ENCODE measurements at regions not wholly inside any gene's neighbourhood (a gene's known extent, or its start where the extent isn't known, plus 50 kb on each side); places are given as distances from the start of the nearest gene placed in this dataset.
"Not testable (repeated sequence)": the region's sequence is repeated elsewhere in the genome, so short reads cannot be mapped to it uniquely, and the experiment has no call there.

DNA sequence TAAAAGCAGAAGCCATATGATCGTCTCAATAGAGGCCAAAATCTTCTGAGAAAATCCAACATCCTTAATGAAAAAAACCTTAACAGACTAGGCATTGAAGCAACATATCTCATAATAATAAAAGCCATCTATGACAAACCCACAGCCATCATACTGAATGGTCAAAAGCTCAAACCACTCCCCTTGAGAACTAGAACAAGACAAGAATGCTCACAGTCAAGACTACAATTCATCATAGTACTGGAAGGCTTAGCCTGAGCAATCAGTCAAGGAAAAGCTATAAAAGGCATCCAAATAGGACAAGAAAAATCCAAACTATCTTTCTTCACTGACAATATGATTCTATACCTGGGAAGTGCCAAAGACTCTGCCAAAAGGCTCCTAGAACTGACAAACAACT is 2668.2 kb upstream of the PCDH20 start:
- H3K36me3 ChIP-seq (ENCODE audit: insufficient read depth, low read length) = peaks cover 7% of the 10 kb centered on the region; the same call in 1 of the 2 replicates
- H3K9ac ChIP-seq (ENCODE audit: insufficient read length) = no peak overlapping the region
- no peak for TF ChIP-seq POLR2AphosphoS5 (IDR thresholded peaks at IDR 0.05; ENCODE audit: borderline replicate concordance, low read depth, low read length)
- no peak for TF ChIP-seq FOXP2 (optimal IDR thresholded peaks at IDR 0.05; ENCODE audit: control extremely low read depth, extremely low read length, insufficient read depth)
- TF ChIP-seq EZH2 (IDR thresholded peaks at IDR 0.05) = no peak
- DNase-seq (ENCODE audit: low read depth, low spot score) = no peak
- peaks cover 18% of the 10 kb centered on the region; the same call in 1 of the 2 replicates for H3K9me3 ChIP-seq (ENCODE audit: low read depth, low read length)
- H3K27ac ChIP-seq = no peak overlapping the region
- no peak overlapping the region for H3K4me3 ChIP-seq

DNA sequence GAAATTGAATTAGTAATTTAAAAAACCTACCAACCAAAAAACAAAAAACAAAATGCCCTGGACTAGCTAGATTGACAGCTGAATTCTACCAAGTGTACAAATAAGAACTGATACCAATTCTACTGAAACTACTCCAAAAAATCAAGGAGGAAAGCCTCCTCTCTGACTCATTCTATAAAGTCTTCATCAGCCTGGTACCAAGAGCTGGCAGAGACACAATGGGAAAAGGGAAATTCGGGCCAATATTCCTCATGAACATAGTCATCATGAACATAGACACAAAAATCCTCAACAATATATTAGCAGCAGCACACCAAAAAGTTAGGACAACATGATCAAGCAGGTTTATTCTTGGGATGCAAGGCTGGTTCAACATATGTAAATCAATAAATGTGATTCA is 2667.7 kb upstream of the PCDH20 start:
- no peak for DNase-seq (ENCODE audit: low read depth, low spot score)
- Histone ChIP-seq H3K36me3 (ENCODE audit: insufficient read depth, low read length) (peaks cover 7% of the 10 kb centered on the region; the same call in 1 of the 2 replicates), H3K9me3 (ENCODE audit: low read depth, low read length) (peaks cover 18% of the 10 kb centered on the region; the same call in 1 of the 2 replicates), H3K4me3 (no peak overlapping the region), H3K9ac (ENCODE audit: insufficient read length) (no peak overlapping the region), H3K27ac (no peak overlapping the region)
- no peak for TF ChIP-seq FOXP2 (optimal IDR thresholded peaks at IDR 0.05; ENCODE audit: control extremely low read depth, extremely low read length, insufficient read depth)
- TF ChIP-seq EZH2 (IDR thresholded peaks at IDR 0.05) = no peak

DNA sequence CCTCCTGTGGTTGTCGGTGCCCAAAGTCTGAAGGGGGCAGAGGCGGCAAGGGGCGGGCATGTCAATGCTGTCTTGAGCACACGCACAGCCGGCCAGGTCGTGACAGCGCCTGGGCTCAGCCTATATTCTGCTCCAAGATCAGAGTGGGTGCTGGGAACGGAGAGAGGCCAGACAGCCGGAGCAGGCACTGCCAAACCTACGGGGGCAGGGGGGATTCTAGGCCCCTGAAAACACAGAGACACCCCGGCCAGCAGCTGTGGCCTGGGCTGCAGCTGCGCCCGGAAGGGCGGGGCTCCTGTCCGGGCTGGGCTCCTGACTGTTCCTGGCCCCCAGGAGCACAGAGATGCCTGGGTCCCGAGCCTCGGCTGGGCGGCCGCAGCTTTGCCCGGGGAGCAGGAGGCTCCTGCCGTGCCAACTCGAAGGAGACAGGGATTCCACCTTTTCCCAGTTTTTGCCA is 2662.9 kb upstream of the PCDH20 start:
- DNase-seq (ENCODE audit: low read depth, low spot score) = no peak
- Histone ChIP-seq H3K27ac (no peak overlapping the region), H3K9ac (ENCODE audit: insufficient read length) (no peak overlapping the region), H3K4me3 (no peak overlapping the region), H3K9me3 (ENCODE audit: low read depth, low read length) (peaks cover 12% of the 10 kb centered on the region; the same call in 1 of the 2 replicates), H3K36me3 (ENCODE audit: insufficient read depth, low read length) (no peaks in the 10 kb centered on the region; the same call in 1 of the 2 replicates)
- TF ChIP-seq POLR2AphosphoS5 (IDR thresholded peaks at IDR 0.05; ENCODE audit: borderline replicate concordance, low read depth, low read length) = no peak
- no peak for TF ChIP-seq EZH2 (IDR thresholded peaks at IDR 0.05)
- TF ChIP-seq FOXP2 (optimal IDR thresholded peaks at IDR 0.05; ENCODE audit: control extremely low read depth, extremely low read length, insufficient read depth) = no peak

DNA sequence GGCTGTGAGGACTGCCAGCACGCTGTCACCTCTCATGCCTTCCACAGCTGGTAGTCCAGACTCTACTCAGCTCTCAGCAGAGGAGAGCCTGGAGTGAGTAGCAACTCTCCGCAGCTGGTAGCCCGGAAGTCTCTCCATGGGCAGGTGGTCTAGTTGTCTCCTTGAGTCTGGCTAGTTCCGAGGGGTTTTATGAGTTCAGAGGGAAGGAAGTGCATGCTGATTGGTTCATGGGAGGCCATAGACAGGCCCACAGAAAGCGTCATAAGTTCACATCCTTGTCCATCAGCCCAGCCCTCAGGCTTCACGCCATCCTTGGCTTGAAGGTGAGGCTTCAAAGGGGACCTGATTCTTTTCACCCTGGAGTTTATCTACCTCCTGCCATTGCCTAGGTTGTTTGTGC is 2662.4 kb upstream of the PCDH20 start:
- Histone ChIP-seq H3K27ac (no peak overlapping the region), H3K9me3 (ENCODE audit: low read depth, low read length) (peaks cover 7% of the 10 kb centered on the region; the same call in 1 of the 2 replicates), H3K4me3 (no peak overlapping the region), H3K36me3 (ENCODE audit: insufficient read depth, low read length) (no peaks in the 10 kb centered on the region; the same call in 1 of the 2 replicates), H3K9ac (ENCODE audit: insufficient read length) (no peak overlapping the region)
- DNase-seq (ENCODE audit: low read depth, low spot score) = no peak
- no peak for TF ChIP-seq EZH2 (IDR thresholded peaks at IDR 0.05)
- no peak for TF ChIP-seq FOXP2 (optimal IDR thresholded peaks at IDR 0.05; ENCODE audit: control extremely low read depth, extremely low read length, insufficient read depth)
- no peak for TF ChIP-seq POLR2AphosphoS5 (IDR thresholded peaks at IDR 0.05; ENCODE audit: borderline replicate concordance, low read depth, low read length)

DNA sequence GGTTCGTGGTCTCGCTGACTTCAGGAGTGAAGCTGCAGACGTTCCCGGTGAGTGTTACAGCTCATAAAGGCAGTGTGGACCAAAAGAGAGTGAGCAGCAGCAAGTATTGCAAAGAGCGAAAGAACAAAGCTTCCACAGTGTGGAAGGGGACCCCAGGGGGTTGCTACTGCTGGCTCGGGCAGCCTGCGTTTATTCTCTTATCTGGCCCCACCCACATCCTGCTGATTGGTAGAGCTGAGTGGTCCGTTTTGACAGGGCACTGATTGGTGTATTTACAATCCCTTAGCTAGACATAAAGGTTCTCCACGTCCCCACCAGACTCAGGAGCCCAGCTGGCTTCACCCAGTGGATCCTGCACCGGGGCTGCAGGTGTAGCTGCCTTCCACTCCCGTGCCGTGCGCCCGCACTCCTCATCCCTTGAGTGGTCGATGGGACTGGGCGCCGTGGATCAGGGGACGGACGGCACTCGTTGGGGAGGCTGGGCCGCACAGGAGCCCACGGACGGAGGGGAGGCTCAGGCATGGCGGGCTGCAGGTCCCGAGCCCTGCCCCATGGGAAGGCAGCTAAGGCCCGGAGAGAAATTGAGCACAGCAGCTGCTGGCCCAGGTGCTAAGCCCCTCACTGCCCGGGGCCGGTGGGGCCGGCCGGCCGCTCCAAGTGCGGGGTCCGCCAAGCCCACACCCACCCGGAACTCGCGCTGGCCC is 2661.6 kb upstream of the PCDH20 start:
- not testable (repeated sequence) for DNase-seq (ENCODE audit: low read depth, low spot score); H3K4me3 ChIP-seq; H3K9me3 ChIP-seq (ENCODE audit: low read depth, low read length)

DNA sequence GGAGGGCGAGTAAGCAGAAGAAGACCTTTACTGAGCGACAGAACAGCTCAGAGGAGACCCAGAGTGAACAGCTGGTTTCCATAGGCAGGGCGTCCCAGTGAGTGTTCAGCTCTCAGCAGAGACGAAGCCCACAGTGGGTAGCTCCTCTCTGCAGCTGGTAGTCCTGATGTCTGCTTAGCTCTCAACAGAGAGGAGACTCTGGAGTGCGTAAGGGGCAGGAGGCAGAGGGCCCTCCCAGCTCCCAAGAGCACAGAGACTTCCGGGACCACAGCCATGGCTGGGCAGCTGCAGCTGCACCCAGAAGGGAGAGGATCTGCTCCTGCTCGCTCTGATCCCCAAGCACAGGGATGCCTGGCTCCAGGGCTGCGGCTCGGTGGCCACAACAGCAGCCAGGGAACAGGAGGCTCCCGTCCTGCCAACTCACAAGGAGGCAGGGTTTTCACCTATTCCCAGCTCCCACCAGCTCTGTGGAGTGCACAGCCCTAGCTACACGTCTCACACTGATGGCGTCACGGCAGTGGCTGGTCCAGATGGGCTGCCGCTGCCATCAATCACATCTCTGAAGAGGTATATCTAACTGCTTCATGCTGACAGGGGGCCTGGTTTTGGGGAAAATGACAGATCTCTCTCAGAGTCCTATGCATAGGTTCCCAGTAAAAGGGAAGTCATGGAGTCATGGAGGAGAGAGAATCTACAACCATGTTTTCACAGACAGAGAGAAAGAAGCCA is 2660.1 kb upstream of the PCDH20 start:
- Histone ChIP-seq H3K4me3 (no peak overlapping the region), H3K9me3 (ENCODE audit: low read depth, low read length) (no peaks in the 10 kb centered on the region), H3K36me3 (ENCODE audit: insufficient read depth, low read length) (no peaks in the 10 kb centered on the region), H3K9ac (ENCODE audit: insufficient read length) (no peak overlapping the region), H3K27ac (no peak overlapping the region)
- no peak for DNase-seq (ENCODE audit: low read depth, low spot score)
- TF ChIP-seq FOXP2 (optimal IDR thresholded peaks at IDR 0.05; ENCODE audit: control extremely low read depth, extremely low read length, insufficient read depth) (no peak), POLR2AphosphoS5 (IDR thresholded peaks at IDR 0.05; ENCODE audit: borderline replicate concordance, low read depth, low read length) (no peak), EZH2 (IDR thresholded peaks at IDR 0.05) (no peak)

More for the DNA sequence above, 2661.6 kb upstream of the PCDH20 start:
- not testable (repeated sequence) for H3K9ac ChIP-seq (ENCODE audit: insufficient read length); H3K27ac ChIP-seq; H3K36me3 ChIP-seq (ENCODE audit: insufficient read depth, low read length)

DNA sequence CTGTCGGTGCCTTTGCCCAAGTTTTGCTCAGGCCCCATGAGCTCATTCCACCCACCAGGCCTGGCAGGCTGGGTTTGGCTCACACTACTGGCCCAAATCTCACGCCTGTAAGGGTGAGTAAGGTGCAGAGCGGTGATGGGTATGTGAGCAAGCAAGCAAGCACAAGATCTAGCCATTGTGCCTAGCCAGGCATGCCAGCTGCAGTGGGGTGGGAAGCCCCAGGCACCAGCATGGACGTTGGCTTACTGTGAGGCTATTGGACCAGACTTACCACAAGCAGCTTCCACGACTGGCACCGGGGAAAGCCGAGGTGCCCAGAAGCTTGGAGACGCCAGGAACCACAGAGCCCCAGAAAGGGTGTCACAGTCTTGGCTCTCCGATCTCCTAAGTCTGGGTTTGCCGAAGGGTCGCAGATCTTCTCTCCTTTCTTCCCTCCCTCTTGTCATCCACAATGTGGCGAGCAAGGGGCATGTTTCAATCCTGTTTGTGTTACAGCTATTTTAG is 2659.4 kb upstream of the PCDH20 start:
- no peak for DNase-seq (ENCODE audit: low read depth, low spot score)
- H3K36me3 ChIP-seq (ENCODE audit: insufficient read depth, low read length) = no peaks in the 10 kb centered on the region
- no peak overlapping the region for H3K27ac ChIP-seq
- no peaks in the 10 kb centered on the region for H3K9me3 ChIP-seq (ENCODE audit: low read depth, low read length)
- no peak overlapping the region for H3K4me3 ChIP-seq
- no peak for TF ChIP-seq FOXP2 (optimal IDR thresholded peaks at IDR 0.05; ENCODE audit: control extremely low read depth, extremely low read length, insufficient read depth)
- no peak for TF ChIP-seq POLR2AphosphoS5 (IDR thresholded peaks at IDR 0.05; ENCODE audit: borderline replicate concordance, low read depth, low read length)
- no peak for TF ChIP-seq EZH2 (IDR thresholded peaks at IDR 0.05)
- H3K9ac ChIP-seq (ENCODE audit: insufficient read length) = no peak overlapping the region

DNA sequence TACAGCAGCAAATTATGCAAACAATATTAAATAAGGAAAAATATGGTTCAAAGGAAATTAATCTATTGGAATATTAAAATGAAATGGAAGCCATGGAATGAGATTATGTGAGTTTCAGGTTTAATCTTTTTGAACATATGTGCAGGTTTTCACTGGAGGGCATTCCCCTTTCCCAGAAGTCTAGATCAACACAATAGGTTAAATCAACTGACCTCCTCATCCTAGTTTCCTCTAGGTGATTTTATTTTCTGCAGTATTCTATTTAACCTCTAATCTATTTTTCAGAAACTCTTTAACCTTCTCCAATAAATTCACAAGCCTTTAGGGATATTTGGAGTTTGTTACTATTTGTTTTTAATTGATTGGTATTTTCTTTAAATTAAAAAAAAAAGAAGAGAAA is 2657.6 kb upstream of the PCDH20 start:
- TF ChIP-seq FOXP2 (optimal IDR thresholded peaks at IDR 0.05; ENCODE audit: control extremely low read depth, extremely low read length, insufficient read depth) (no peak), EZH2 (IDR thresholded peaks at IDR 0.05) (no peak), POLR2AphosphoS5 (IDR thresholded peaks at IDR 0.05; ENCODE audit: borderline replicate concordance, low read depth, low read length) (no peak)
- no peak overlapping the region for H3K27ac ChIP-seq
- H3K9me3 ChIP-seq (ENCODE audit: low read depth, low read length) = no peaks in the 10 kb centered on the region
- DNase-seq (ENCODE audit: low read depth, low spot score) = no peak
- no peak overlapping the region for H3K4me3 ChIP-seq
- H3K9ac ChIP-seq (ENCODE audit: insufficient read length) = no peak overlapping the region
- H3K36me3 ChIP-seq (ENCODE audit: insufficient read depth, low read length) = no peaks in the 10 kb centered on the region
